ENCODE measurements at regions not wholly inside any gene's neighbourhood (a gene's known extent, or its start where the extent isn't known, plus 50 kb on each side); places are given as distances from the start of the nearest gene placed in this dataset.

DNA sequence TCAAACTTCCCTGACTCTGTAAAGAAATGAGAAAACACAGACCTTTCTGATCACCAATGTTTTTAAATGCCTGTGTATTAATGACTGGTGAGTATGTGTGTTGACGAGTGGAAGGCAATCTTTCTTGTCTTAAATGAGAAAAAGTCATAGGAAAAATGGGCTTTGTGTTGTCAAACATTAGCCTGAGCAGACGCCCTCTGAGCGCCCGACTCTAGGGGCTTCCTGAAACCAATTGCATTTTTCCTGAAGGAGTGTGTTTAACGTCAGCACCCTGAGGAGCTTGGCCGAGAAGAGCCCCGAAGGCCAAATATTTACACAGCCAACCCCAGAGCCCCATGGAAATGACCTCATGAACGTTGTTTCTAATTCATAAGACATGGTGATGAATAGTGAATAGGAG lies 154.3 kb downstream of the PHF2 start:
- TF ChIP-seq CTCF (IDR thresholded peaks at IDR 0.05 in 8 of 11, conservative IDR thresholded peaks at IDR 0.05 in 3 of 11) (no peak), POLR2AphosphoS5 (IDR thresholded peaks at IDR 0.05) (no peak), POLR2A (IDR thresholded peaks at IDR 0.05) (no peak)
- 39 to 72% (median 57%) methylated on average over 8 of the region's 8 CpGs for WGBS, 5 donors
- Histone ChIP-seq H3K4me1 (no peaks in the 10 kb centered on the region), H3K27ac (no peak overlapping the region), H3K36me3 (no peaks in the 10 kb centered on the region), H3K27me3 (replicated peaks in 1 of 7) (peaks cover 0 to 54% (median 11%) of the 10 kb centered on the region in 7 donors), H3K9me3 (peaks cover 10 to 49% (median 43%) of the 10 kb centered on the region in 8 donors), H3K4me3 (no peak overlapping the region)
- DNase-seq, result no peak
- intact Hi-C loops (cut with DNase I; ENCODE audit: low total_unique reads), result no loop called here

DNA sequence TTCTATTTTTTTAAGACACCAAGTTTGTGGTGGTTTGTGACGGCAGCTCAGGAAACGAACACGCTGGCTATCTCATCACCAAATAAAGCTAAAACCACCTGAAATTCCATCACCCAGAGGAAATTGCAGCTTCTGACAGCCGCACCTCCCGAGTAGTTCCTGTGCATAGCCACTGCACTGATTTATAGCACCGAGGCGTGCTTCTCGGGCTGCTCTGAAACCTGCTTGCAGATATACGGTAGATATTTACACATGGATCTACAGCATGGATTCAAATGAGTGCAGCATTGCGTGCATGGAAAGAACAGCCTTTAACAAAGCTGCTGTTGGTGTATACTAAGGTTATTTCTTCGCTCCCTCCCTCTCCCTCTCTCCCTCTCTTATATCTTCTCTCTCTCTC lies 153.8 kb downstream of the PHF2 start:
- no peak for DNase-seq
- Histone ChIP-seq H3K4me1 (no peaks in the 10 kb centered on the region), H3K27ac (no peak overlapping the region), H3K4me3 (no peak overlapping the region), H3K9me3 (peaks cover 10 to 48% (median 39%) of the 10 kb centered on the region in 8 donors), H3K27me3 (replicated peaks in 1 of 7) (peaks cover 0 to 54% (median 11%) of the 10 kb centered on the region in 7 donors), H3K36me3 (no peaks in the 10 kb centered on the region)
- WGBS, 5 donors, result 46 to 70% (median 58%) methylated on average over 11 of the region's 11 CpGs
- TF ChIP-seq CTCF (IDR thresholded peaks at IDR 0.05 in 8 of 11, conservative IDR thresholded peaks at IDR 0.05 in 3 of 11) (no peak), POLR2AphosphoS5 (IDR thresholded peaks at IDR 0.05) (no peak), POLR2A (IDR thresholded peaks at IDR 0.05) (no peak)
- intact Hi-C loops (cut with DNase I; ENCODE audit: low total_unique reads), result no loop called here

Small RNAs in the stretch of these regions (microRNA-seq; reads per million reads assigned to microRNA genes)
- 0 reads per million in 3 donors for gene MIR4291

Small RNAs in the stretch of these regions (small RNA-seq; reads per million reads assigned to genes)
- gene MIR4291, result 0 reads per million in 4 donors

Data from spleen (tissue), 11 donors.